ENCODE measurements at regions not wholly inside any gene's neighbourhood (a gene's known extent, or its start where the extent isn't known, plus 50 kb on each side); places are given as distances from the start of the nearest gene placed in this dataset.

GRCh38 chr15:77727635-77728304 lies 95.1 kb upstream of the LINGO1 start:
- Histone ChIP-seq H3K27me3 (ENCODE audit: control insufficient read depth, insufficient read depth, low read length) (no peaks in the 10 kb centered on the region), H3K4me3 (ENCODE audit: low read length in 3 of 3) (no peak overlapping the region), H3K9me3 (ENCODE audit: control insufficient read depth in 2 of 3, insufficient read depth in 1 of 3, low read length in 3 of 3) (no peaks in the 10 kb centered on the region), H3K27ac (ENCODE audit: low read depth in 2 of 2, low read length in 2 of 2) (no peak overlapping the region), H3K9ac (ENCODE audit: low read length in 3 of 3) (no peak overlapping the region), H3K4me1 (ENCODE audit: control insufficient read depth in 2 of 3, insufficient read depth in 2 of 3, low read depth in 1 of 3, low read length in 3 of 3) (no peaks in the 10 kb centered on the region), H3K36me3 (ENCODE audit: control insufficient read depth in 2 of 3, insufficient read depth in 3 of 3, low read length in 3 of 3) (no peaks in the 10 kb centered on the region)
- TF ChIP-seq, protein P1, sequence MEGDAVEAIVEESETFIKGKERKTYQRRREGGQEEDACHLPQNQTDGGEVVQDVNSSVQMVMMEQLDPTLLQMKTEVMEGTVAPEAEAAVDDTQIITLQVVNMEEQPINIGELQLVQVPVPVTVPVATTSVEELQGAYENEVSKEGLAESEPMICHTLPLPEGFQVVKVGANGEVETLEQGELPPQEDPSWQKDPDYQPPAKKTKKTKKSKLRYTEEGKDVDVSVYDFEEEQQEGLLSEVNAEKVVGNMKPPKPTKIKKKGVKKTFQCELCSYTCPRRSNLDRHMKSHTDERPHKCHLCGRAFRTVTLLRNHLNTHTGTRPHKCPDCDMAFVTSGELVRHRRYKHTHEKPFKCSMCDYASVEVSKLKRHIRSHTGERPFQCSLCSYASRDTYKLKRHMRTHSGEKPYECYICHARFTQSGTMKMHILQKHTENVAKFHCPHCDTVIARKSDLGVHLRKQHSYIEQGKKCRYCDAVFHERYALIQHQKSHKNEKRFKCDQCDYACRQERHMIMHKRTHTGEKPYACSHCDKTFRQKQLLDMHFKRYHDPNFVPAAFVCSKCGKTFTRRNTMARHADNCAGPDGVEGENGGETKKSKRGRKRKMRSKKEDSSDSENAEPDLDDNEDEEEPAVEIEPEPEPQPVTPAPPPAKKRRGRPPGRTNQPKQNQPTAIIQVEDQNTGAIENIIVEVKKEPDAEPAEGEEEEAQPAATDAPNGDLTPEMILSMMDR (IDR thresholded peaks at IDR 0.05; ENCODE audit: borderline replicate concordance, extremely low read depth, insufficient read depth) = no peak
- DNase-seq (no peak), FAIRE-seq (no peak)
- intact Hi-C loops (cut with DNase I) = no loop called here

- Histone ChIP-seq H3K9ac (ENCODE audit: low read length in 3 of 3) (no peak overlapping the region), H3K27ac (ENCODE audit: low read depth in 2 of 2, low read length in 2 of 2) (no peak overlapping the region), H3K27me3 (ENCODE audit: control insufficient read depth, insufficient read depth, low read length) (peaks cover under 1% of the 10 kb centered on the region), H3K4me3 (ENCODE audit: low read length in 3 of 3) (no peak overlapping the region), H3K4me1 (ENCODE audit: control insufficient read depth in 2 of 3, insufficient read depth in 2 of 3, low read depth in 1 of 3, low read length in 3 of 3) (no peaks in the 10 kb centered on the region), H3K36me3 (ENCODE audit: control insufficient read depth in 2 of 3, insufficient read depth in 3 of 3, low read length in 3 of 3) (no peaks in the 10 kb centered on the region), H3K9me3 (ENCODE audit: control insufficient read depth in 2 of 3, insufficient read depth in 1 of 3, low read length in 3 of 3) (no peaks in the 10 kb centered on the region)
- intact Hi-C loops (cut with DNase I) = no loop called here
- DNase-seq (no peak), FAIRE-seq (no peak)
- TF ChIP-seq, protein P1 (IDR thresholded peaks at IDR 0.05; ENCODE audit: borderline replicate concordance, extremely low read depth, insufficient read depth) = no peak
These were observed 92.0 kb upstream of the LINGO1 start for GRCh38 chr15:77724715-77725114.

DNA sequence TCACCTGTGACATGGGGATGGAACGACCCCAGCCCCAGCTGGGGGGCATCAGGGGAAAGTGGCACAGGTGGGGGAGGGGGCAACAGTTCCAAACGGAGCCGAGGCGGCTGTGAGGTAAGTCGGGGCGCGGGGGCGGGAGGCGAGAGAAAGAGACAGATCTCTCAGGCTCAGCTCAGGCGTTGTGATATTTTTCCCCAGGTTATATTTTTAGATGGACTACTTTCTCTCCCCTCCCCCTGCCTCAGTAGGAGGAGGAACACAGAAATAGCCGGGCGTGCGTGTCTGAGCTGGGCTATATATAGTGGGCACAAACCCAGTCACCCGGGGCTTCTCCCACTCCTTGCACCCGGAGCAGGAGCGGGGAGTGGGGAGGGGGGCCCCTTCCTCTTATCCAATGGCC lies 91.0 kb upstream of the LINGO1 start:
- Histone ChIP-seq H3K4me1 (ENCODE audit: control insufficient read depth in 2 of 3, insufficient read depth in 2 of 3, low read depth in 1 of 3, low read length in 3 of 3) (no peaks in the 10 kb centered on the region), H3K4me3 (ENCODE audit: low read length in 3 of 3) (no peak overlapping the region), H3K27me3 (ENCODE audit: control insufficient read depth, insufficient read depth, low read length) (peaks cover 2% of the 10 kb centered on the region), H3K9ac (ENCODE audit: low read length in 3 of 3) (no peak overlapping the region), H3K27ac (ENCODE audit: low read depth in 2 of 2, low read length in 2 of 2) (no peak overlapping the region), H3K36me3 (ENCODE audit: control insufficient read depth in 2 of 3, insufficient read depth in 3 of 3, low read length in 3 of 3) (no peaks in the 10 kb centered on the region), H3K9me3 (ENCODE audit: control insufficient read depth in 2 of 3, insufficient read depth in 1 of 3, low read length in 3 of 3) (no peaks in the 10 kb centered on the region)
- no peak for DNase-seq
- no peak for FAIRE-seq
- TF ChIP-seq, protein P1 (IDR thresholded peaks at IDR 0.05; ENCODE audit: borderline replicate concordance, extremely low read depth, insufficient read depth) = no peak
- intact Hi-C loops (cut with DNase I) = no loop called here

Measured in kidney (tissue), 13 donors.